ENCODE measurements at regions not wholly inside any gene's neighbourhood (a gene's known extent, or its start where the extent isn't known, plus 50 kb on each side); places are given as distances from the start of the nearest gene placed in this dataset.

DNA sequence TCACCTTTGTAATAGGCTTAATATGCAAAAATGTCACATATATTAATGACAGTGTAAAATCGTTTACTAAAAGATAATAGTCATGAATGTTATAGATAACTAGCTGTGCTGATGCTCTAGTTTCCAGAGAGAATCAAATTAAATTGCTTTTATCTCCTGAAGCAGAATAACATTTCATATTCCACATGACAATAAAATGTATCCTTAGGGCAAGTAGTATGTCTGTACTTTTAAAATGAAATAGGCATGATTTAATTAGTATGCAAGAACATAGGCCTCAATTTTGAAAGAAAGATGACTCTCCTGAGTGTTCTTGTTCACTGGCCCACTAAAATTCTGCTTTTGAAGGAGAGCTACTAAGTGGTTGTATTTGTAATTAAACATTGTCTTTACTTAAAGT, 1027.0 kb downstream of the ARAP2 start:
- DNase-seq (ENCODE audit: low spot score): no peak

DNA sequence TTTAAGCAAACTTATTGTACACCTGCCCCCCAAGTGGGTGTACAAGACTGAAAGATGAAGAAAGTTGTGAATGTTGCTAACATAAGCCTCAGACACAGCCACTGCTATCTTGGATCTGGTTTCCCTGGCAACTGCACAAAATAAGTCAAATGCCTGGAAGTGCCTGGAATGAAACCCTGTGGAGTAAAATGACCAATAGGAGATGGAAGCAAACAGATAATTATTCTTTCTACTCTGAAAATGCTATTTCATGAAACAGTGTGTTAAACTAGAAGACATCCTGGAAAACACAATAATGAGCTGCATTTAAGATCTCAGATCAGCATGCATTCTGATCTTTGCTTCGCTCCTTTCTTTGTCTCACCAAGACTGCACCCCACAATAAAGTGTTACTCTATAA, 1016.0 kb downstream of the ARAP2 start:
- no peak for DNase-seq (ENCODE audit: low spot score)

DNA sequence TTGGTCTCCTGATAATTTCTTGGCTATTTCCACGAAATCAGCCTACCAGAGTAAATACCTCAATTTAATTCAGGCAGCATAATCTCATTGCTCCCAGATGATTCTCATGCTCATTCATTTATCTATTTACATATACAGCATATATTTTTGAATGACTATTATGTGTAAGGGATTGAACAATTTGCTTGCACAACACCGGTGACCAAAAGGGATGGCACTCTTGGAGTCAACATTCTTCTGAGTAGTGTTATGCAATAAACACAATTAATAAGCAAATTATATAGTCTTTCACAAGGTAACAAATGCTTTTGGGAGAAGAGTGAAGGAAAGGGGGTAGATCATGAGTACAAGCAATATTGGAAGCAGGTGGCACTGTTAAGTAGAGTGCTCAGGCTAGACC, 1015.3 kb downstream of the ARAP2 start:
- no peak for DNase-seq (ENCODE audit: low spot score)

DNA sequence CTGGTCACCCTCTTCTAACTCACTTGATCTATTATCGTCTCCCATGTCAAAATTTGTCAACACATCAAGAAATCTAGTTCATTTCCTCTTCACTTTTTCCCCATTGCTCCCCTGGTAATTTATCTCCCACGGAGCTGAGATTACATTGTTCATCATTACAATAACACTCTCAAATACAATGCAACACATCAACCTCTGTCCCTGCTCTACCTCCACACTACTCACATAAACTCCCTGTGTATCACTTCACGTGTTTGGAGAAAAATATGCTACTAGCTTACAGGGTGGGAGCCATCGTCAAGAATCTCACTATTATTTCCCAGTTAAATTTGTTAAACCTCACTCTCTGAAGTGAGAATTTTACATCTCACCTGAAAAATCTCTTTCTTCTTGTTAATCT, 1006.4 kb downstream of the ARAP2 start:
- no peak for DNase-seq (ENCODE audit: low spot score)

DNA sequence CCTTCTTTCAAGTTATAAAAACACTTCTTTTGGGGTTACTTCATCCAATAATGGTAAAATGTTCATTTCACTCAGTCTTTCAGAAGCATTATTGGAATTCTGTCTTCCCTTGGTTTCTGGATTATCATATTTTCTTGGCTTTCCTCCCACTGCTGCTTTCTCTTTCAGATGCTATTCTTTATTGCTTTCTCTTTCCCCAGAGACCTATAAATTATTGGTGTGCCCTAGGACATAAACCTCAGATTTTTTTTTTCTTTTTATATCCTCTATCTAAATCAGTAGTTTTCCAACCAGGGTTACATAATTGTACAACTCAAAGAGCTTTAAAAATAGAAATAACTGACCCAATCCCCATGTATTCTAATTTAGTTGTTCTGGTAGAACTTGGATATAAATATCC, 1005.5 kb downstream of the ARAP2 start:
- no peak for DNase-seq (ENCODE audit: low spot score)

DNA sequence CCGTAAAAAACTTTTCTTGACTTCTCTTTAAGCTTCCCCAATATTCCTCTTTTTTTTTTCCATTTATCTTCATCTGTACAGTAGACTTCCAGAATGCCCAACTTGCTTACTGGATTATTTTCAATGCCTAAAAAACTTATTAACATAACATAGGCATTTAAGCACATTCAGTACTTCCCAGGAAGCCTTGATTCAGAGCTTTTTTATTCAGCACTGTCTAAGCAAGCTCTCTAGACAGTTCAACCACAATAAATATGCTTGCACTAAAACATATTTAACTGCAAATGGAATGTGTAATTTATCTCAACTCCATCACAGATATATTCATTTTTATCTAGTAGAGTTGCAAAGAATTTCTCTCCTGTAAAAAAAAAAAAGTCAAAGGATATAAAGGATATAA, 997.8 kb downstream of the ARAP2 start:
- no peak for DNase-seq (ENCODE audit: low spot score)

DNA sequence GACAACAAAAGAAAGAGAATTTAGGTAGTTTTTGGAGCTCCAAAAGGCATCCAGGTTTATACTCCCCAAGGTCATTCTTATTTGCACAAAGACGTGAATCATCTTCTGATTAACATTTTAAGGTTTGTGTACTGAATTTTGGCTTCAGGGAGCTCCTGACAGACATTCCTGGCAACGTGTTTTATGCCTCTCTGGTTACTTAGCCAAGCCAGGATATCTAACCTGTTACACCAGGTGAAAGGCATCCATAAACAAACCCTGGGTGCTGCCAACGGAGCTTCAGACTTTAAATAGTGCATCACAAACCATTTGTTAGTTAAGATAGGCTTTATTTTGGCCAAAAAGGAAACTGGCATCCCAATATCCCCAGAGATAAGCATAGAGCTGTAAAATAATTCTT, 997.3 kb downstream of the ARAP2 start:
- DNase-seq (ENCODE audit: low spot score): no peak

DNA sequence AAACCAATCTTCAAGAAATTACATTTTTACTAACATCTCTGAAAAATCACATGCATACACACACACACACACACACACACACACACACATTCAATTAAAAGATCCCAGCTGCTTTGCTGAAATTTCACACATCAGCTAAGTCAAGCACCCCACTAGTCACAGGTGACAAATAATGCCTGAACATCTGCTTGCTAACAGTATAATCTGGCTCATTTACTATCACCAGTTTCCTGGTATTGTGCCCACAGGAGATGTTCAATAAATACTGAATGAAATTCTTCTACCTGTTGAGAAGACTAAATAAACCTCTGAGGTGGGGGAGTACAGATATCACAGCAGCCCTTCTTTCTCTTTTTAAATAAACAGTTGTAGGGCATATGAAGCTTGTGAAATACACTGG, 994.0 kb downstream of the ARAP2 start:
- DNase-seq (ENCODE audit: low spot score): no peak

DNA sequence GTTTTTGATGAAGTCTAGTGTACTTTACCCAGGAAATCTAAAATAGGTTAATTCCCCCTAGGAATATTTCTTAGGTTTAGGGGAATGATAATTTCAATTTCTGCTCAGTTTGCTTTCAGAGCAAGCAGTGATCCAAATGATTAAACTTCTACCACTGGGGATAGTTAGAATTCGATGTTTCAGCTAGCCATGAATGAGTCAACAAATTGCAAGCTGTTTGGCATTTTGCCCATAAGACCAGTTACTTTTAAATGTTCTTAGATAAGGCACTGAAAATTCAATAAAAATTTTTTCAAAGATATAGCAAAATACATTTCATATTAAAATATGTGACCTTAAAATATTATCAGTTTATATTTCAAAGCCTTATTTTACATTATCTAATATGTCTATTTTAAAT, 993.6 kb downstream of the ARAP2 start:
- no peak for DNase-seq (ENCODE audit: low spot score)

DNA sequence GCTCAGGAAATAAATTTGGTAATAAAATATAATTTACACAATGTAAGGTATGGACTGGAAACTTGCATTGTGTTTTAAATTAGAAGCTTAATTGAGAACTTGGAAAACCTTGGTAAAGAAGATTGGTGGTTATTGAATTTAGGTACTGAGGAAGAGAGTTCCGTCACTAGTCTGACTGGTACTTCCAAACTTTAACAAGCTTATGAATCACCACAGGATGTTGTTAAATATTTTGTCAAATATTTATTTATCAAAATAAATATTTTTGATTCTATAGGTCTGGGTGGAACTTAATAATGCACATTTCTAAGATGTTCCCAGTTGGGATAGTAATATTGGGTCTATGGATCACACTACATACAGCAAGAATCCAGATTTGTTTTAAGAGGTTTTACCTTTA, 992.2 kb downstream of the ARAP2 start:
- DNase-seq (ENCODE audit: low spot score): no peak

DNA sequence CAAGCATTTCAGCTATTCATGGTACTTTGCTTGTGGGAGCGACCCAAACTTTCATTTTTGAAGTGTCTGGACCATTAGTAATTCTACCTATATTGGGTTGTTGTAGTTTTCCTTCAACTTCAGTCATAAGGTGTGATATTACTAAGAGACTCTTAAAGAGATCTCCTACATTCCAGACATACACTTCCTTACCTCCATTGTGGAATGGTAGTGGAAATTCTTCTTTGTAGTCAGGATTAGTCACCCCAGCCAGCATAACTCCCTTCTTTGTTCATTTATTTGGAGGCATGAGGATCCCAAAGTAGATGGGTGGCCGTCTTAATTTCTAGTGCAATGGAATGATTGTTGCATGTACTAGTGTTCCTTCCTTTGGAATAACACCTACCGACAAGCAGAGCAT, 991.4 kb downstream of the ARAP2 start:
- DNase-seq (ENCODE audit: low spot score): no peak

DNA sequence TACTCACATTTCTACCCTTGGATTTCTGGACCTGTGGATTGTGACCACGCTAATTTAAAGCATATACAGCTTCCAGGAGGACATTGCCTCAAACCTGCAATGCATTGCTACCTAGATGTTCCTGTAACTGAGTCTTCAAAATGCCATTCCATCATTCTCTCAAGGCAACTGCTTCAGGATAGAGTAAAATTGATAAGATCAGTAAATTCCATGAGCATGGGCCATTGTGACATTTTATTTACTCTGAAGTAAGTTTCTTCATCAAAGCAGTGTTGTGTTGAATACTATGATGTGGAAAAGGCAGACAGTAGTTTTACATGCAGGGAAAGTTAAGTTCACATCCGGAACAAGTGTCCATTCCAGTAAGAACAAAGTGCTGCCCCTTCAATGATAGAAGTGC, 991.0 kb downstream of the ARAP2 start:
- DNase-seq (ENCODE audit: low spot score): no peak

DNA sequence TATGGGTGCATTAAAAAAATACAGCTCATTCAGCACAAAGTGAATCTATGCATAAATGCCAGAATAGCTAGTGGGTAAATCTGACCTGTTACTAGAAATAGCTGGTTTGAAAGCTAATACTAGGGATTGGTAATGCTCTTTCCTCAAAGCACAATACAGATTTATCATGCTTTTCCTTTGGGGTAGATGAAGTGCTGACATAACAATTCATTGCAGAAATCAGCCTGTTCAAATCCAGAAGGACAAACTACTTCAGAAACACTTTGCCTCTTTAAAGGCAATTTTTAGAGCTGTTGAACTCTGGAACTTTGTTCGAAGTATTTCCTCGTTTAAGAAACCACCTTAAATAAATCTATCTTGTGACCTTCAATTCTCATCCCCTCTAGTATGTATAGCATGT, 957.9 kb downstream of the ARAP2 start:
- DNase-seq (ENCODE audit: low spot score): no peak

DNA sequence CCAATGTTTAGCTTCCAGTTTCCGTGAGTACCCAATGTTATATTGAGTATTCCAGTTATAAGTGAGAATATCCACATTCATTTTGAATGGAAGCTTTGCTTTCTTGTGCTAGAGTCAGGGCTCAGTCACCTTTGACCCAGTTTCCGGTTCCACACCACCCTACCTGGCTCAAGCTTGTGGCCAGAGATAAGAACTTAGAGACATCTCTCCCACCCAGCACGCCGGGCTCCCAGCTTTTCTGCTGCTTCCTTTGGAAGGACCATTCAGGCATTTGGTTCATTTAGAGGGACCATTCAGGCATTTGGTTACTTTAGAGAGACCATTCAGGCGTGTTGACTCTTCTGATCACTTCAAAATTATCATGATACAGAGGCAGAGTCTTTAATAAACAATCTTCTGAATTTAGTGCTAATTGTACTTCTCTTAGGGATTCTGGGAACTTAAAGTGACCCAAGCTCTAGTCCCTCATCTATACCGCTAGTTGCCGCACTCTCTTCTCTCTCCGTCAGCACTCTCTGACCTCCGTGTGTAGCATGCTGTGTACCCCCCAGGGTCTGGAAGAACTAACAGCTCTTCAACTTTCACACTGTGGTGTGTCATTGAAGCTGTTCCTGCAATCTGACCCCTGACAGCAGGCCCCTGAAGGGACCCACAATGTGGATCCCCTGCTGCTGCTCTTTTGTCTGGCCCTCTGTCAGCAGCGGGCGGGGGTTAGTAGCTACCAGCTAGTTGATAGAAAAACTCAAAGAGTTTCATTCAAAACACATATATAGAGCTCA, 943.1 kb downstream of the ARAP2 start:
- DNase-seq (ENCODE audit: low spot score): peak; percentile 66

DNA sequence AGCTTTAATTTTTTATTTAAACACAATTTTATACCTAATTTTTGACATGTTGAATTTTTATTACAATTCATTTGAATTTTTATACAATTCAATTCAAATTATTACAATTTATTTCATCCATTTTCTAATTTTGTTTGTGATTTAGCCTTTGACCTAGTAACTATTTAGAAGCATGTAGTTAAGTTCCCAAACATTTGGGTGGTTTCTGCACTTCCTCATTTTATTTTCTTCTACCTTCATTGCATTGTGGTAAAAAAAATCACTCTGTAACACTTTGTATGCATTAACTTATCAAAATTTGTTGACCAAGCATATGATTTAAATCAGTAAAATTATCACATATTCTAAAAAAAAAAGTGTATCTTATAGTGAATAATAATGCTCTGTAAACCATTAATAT, 928.9 kb downstream of the ARAP2 start:
- no peak for DNase-seq (ENCODE audit: low spot score)

DNA sequence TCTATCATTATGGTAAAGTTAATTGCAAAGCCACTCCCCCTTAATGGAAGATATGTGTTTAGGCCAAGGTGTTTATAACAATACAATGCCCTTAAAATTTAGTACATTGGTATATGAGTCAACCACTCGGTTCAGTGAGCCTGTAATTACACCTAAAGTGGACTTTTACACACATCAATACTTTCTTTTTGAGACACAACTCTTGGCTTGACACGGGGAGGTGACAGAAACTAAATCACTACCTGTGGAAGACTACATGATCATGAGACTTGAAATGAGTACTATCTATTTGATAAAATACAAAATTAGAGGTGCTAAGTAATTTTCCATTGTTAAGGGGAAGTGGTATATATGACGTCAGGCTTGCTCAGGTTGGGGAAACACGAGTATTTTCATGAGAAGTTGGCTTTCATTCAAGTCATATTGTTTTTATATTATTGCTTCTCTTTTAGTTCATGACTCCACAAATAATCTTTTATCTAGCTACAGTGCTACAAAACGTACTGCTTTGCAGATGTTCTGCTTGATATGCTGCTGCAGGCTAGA, 918.3 kb downstream of the ARAP2 start:
- DNase-seq (ENCODE audit: low spot score): no peak

DNA sequence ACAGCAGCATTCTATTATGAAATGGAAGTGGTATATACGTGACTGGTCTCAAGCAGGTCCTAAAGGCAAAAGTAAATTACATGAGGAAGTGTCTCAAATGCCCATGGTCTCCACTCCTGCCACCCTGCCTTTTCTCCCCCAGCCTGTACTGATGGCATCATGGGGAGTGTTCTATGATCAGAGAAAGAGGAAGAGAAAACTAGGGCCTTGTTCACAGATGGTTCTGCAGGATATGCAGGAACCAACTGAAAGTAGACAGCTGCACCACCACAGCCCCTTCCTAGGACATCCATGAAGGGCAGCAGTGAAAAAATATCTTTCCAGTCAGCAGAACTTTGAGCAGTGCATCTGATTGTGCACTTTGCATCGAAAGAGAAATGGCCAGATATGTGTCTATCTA, 901.5 kb downstream of the ARAP2 start:
- DNase-seq (ENCODE audit: low spot score): no peak

DNA sequence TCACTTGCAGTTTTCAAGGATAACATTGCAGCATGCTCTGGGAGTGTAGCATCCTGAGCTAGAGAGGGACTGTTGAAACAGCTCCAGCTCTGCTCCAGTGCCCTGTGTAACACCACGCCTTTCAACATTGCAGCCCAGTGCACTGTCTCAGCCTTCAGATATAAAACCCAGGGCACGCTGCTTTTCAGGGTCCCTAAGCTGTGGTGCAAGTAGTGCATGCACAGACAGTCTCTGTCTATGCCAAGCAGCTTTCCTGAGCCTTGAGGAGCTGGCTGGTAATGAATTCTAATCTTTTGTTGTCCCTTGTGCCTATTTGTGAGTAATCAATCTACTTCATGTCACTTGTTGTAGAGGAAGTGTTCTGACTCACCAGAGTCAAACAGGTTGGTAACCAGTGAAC, 897.0 kb downstream of the ARAP2 start:
- no peak for DNase-seq (ENCODE audit: low spot score)

DNA sequence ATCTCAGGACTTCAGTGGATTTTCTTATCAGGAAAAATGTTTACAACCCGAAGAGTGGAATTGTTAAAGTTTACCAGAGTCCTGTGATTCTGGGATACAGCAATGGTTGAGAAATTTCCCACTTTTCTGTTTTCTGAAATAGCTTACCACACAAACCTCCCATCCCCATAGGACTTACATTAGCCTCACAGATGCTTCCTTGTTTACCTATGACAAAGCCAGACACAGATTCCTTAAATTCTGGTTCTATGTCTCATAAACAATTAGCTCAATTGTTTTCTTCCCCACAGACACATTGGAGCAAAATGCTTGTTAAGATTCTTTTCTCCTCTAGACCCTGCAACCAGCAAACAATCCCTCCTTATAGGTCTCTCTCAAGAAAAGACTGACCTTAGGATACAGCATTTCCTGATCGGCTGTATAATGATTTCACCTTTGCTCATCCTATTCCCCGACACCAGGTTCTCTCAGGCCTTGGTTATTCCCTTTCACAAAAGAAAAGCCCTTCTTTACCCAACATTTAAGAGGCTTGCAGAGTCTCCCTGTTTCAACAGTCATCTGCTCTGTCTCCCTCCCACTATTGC, 886.2 kb downstream of the ARAP2 start:
- no peak for DNase-seq (ENCODE audit: low spot score)

DNA sequence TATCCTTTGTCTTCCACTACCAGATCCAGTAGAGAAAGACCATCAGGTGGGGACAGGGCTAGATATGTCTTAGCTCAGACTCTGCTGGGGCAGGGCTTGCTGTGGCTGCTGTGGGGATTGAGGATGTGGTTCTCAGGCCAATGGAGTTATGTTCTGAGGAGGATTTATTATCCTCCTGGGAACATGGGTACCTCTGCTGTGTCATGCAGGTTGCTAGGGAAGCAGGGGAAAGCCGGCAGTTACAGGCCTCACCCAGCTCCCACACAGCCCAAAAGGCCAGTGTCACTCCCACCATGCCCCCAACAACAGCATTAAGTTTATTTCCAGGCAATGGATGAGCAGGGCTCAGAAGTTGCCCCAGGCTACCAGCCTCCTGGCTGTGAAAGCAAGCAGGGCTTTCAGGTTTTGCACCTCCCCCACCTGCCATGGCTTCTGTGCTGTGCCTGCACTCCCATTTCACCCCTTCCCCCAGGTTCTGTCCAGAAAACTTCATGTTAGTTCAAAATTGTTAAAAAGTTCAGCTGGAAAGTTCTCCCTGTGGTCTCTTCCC, 879.9 kb downstream of the ARAP2 start:
- DNase-seq (ENCODE audit: low spot score): no peak

DNA sequence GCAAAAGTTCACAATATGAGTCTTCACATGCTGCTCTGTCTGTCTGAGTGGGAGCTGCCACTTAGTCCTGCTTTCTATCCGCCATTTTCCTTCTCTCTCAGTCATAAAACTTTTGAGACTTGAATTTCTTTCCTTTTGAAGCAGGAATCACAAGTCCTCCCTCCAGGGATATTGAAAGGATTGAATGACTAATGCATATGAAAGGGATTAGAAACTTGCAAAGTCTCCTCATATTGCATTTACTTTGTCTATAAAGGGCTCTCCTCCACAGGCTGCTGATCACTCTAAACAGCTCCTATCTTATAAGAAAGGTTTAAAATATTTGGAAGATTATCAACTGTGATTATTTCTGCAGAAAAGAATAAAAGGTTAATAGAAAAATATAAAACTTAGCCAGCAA, 879.1 kb downstream of the ARAP2 start:
- no peak for DNase-seq (ENCODE audit: low spot score)

DNA sequence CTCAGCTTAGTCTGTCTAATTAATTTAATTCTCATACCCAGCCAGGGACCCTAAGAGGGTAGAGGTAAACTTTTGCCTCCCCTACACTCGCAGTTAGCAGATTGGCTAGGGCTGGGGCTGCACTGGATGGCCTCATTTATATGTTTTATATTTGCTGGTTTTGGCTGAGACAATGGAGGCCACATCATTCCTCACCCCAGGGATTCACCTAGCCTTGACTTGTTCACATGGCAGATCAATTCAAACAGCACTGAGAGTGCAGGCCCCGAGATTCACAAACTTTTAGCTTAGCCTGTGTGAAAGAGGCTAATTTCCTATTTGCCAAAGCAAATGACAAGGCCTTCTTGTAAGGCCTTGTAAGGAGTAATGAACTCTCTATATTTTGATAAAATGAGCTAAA, 844.4 kb downstream of the ARAP2 start:
- DNase-seq (ENCODE audit: low spot score): no peak

DNA sequence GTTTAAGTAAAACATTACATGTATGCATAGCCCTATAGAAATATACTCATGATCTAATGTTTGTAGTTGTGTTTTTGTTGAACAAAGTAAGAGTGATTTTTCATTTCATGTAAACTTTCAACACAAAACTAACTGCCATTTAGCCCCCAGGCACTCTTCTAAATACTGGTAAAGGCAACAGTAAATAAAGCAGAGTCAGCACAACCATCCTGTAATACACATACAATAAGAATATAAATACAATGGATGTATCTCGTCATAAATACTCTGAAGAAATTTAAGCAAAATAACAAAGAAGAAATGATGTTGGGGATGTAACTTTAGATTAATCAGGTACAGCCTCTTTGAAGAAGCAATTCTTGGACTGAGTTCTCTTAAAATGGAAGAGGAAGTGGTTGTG, 821.2 kb downstream of the ARAP2 start:
- DNase-seq (ENCODE audit: low spot score): no peak

DNA sequence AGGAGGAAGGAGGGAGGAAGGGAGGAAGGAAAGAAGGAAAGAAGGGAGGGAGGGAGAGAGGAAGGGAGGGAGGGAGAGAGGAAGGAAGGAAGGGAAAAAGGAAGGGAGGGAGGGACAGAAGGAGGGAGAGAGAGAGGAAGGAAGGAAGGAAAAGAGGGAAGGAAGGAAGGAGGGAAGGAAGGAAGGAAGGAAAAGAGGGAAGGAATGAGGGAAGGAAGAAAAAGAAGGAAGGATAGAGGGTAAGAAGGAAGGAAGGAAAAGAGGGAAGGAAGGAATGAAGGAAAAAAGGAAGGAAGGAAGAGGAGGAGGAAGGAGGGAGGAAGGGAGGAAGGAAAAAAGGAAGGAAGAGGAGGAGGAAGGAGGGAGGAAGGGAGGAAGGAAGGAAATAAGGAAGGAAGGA, 796.8 kb downstream of the ARAP2 start:
- no peak for DNase-seq (ENCODE audit: low spot score)
